IMR-90 (cell line): ENCODE measurements at regions not wholly inside any gene's neighbourhood (a gene's known extent, or its start where the extent isn't known, plus 50 kb on each side); places are given as distances from the start of the nearest gene placed in this dataset.

Source experiments
- ATAC-seq: fragments of 200-7000 bp; cut with Tn5 transposase; 2 replicates; pipeline ENCODE4 v1.9.1; 2020; ENCODE audit warnings: low read depth, mild to moderate bottlenecking, moderate library complexity
- BruUV-seq: library from RNA; stranded (reverse); fragments of 400-500 nt; replicated peaks from 2 replicates; lab custom pipeline; 2021; lab: Mats Ljungman, UMichigan
- CTCF ChIA-PET: fragments of 300-600 bp; formaldehyde crosslinking; extraction: SDS; loops from one replicate; lab custom pipeline; 2021; ENCODE audit warnings: antibody characterized with exemption; lab: Yijun Ruan, JAX
- POLR2A ChIA-PET: fragments of 300-600 bp; sonication (Branson Sonifier 250); formaldehyde crosslinking; loops from one replicate; lab custom pipeline; 2022; ENCODE audit warnings: antibody characterized with exemption; ENCODE audit not compliant: unreplicated experiment; lab: Charles Lee
- DNase-seq: peaks from one replicate; pipeline ENCODE4 v3.0.0; 2013
- H2AFZ ChIP-seq: replicated peaks from 2 replicates; pipeline ENCODE3; 2013; ENCODE audit warnings: low read length, mild to moderate bottlenecking; ENCODE audit not compliant: poor library complexity
- H2AK5ac ChIP-seq: 2 replicates; pipeline ENCODE4 v1.6.1; 2013; ENCODE audit warnings: low read depth, low read length, inconsistent platforms
- H2AK9ac ChIP-seq: replicated peaks from 2 replicates; pipeline ENCODE3; 2013; ENCODE audit warnings: mild to moderate bottlenecking, low read depth, low read length, moderate library complexity; ENCODE audit not compliant: poor library complexity
- H2BK120ac ChIP-seq: 2 replicates; pipeline ENCODE4 v1.6.1; 2013; ENCODE audit warnings: low read depth, low read length, inconsistent platforms
- H2BK15ac ChIP-seq: 3 replicates; pipeline ENCODE4 v1.6.1; 2013; ENCODE audit warnings: low read depth, low read length, inconsistent platforms
- H2BK20ac ChIP-seq: 2 replicates; pipeline ENCODE4 v1.6.1; 2013; ENCODE audit warnings: low read depth, mild to moderate bottlenecking, inconsistent platforms, low read length, moderate library complexity
- H2BK5ac ChIP-seq: 2 replicates; pipeline ENCODE4 v1.6.1; 2013; ENCODE audit warnings: mild to moderate bottlenecking, low read depth, low read length, inconsistent platforms; ENCODE audit not compliant: poor library complexity, severe bottlenecking
- H3K14ac ChIP-seq: replicated peaks from 2 replicates; pipeline ENCODE4 v1.6.1; 2013; ENCODE audit warnings: low read depth, low read length, inconsistent platforms
- H3K18ac ChIP-seq: 2 replicates; pipeline ENCODE4 v1.6.1; 2013; ENCODE audit warnings: low read depth, low read length, control low read depth
- H3K23ac ChIP-seq: 2 replicates; pipeline ENCODE4 v1.6.1; 2013; ENCODE audit warnings: low read depth, low read length, inconsistent platforms
- H3K27ac ChIP-seq: 2 replicates; pipeline ENCODE4 v1.5.1; 2013; ENCODE audit warnings: mild to moderate bottlenecking, control low read depth, low read length; ENCODE audit not compliant: insufficient read depth
- H3K27me3 ChIP-seq: 2 replicates; pipeline ENCODE4 v1.6.1; 2013; ENCODE audit warnings: low read length; ENCODE audit not compliant: control insufficient read depth, insufficient read depth
- H3K36me3 ChIP-seq: 2 replicates; pipeline ENCODE4 v1.6.1; 2013; ENCODE audit warnings: low read length, mixed read lengths; ENCODE audit not compliant: control insufficient read depth, insufficient read depth
- H3K4ac ChIP-seq: 2 replicates; pipeline ENCODE4 v1.6.1; 2013; ENCODE audit warnings: low read depth, low read length, inconsistent platforms
- H3K4me1 ChIP-seq: 2 replicates; pipeline ENCODE4 v1.6.1; 2013; ENCODE audit warnings: low read length, mixed read lengths; ENCODE audit not compliant: control insufficient read depth, insufficient read depth
- H3K4me2 ChIP-seq: 2 replicates; pipeline ENCODE4 v1.6.1; 2013; ENCODE audit warnings: low read depth, mild to moderate bottlenecking, control low read depth, low read length, moderate library complexity
- H3K4me3 ChIP-seq: 2 replicates; pipeline ENCODE4 v1.5.1; 2013; ENCODE audit warnings: low read depth, mild to moderate bottlenecking, control low read depth, low read length, moderate library complexity; ENCODE audit not compliant: insufficient read depth
- H3K56ac ChIP-seq: 2 replicates; pipeline ENCODE4 v1.6.1; 2013; ENCODE audit warnings: low read length, inconsistent platforms; ENCODE audit not compliant: insufficient read depth; ENCODE audit errors: extremely low read depth
- H3K79me1 ChIP-seq, 2 experiments: 2 replicates each; pipeline ENCODE4 v1.6.1; 2013; ENCODE audit warnings: low read length in 2 of 2, inconsistent platforms in 1 of 2, low read depth in 1 of 2
- H3K9ac ChIP-seq: 2 replicates; pipeline ENCODE4 v1.6.1; 2013; ENCODE audit warnings: low read depth, low read length, control low read depth
- H3K9me1 ChIP-seq: 2 replicates; pipeline ENCODE4 v1.6.1; 2013; ENCODE audit warnings: low read length, inconsistent platforms; ENCODE audit not compliant: insufficient read depth
- H3K9me3 ChIP-seq: 2 replicates; pipeline ENCODE4 v1.6.1; 2013; ENCODE audit warnings: low read length; ENCODE audit not compliant: control insufficient read depth, insufficient read depth
- H4K20me1 ChIP-seq: 2 replicates; pipeline ENCODE4 v1.6.1; 2013; ENCODE audit warnings: low read length, inconsistent platforms; ENCODE audit not compliant: insufficient read depth
- H4K5ac ChIP-seq: 2 replicates; pipeline ENCODE4 v1.6.1; 2013; ENCODE audit warnings: mild to moderate bottlenecking, low read depth, low read length, control low read depth
- H4K8ac ChIP-seq, 2 experiments: 2 replicates each; pipeline ENCODE4 v1.6.1; 2013; ENCODE audit warnings: low read depth in 2 of 2, low read length in 2 of 2, control low read depth in 1 of 2, inconsistent platforms in 1 of 2
- H4K91ac ChIP-seq: 2 replicates; pipeline ENCODE4 v1.6.1; 2013; ENCODE audit warnings: low read depth, low read length, inconsistent platforms; ENCODE audit not compliant: insufficient read depth
- CHD1 ChIP-seq: IDR thresholded peaks from 2 replicates; pipeline ENCODE4 v1.6.1; 2012; ENCODE audit warnings: low read depth, low read length, improper control_type of control experiment
- MAZ ChIP-seq: IDR thresholded peaks from 2 replicates; pipeline ENCODE4 v1.6.1; 2012; ENCODE audit warnings: low read depth, mild to moderate bottlenecking, low read length, improper control_type of control experiment, moderate library complexity, borderline replicate concordance
- RAD21 ChIP-seq: IDR thresholded peaks from 2 replicates; pipeline ENCODE4 v1.6.1; 2012; ENCODE audit warnings: low read length, improper control_type of control experiment
- RCOR1 ChIP-seq: IDR thresholded peaks from 2 replicates; pipeline ENCODE4 v1.6.1; 2012; ENCODE audit warnings: mild to moderate bottlenecking, low read length, improper control_type of control experiment; ENCODE audit not compliant: insufficient replicate concordance
- WGBS, 2 experiments: methylation state at CpG; one replicate each; pipeline versions ENCODE4 v1.1.5 to v1.1.7; 2013; ENCODE audit warnings: missing lambda C conversion rate in 2 of 2; ENCODE audit not compliant: insufficient read length in 1 of 2; ENCODE audit errors: extremely low coverage in 2 of 2; 5-methylcytosine and 5-hydroxymethylcytosine counted together
- dilution Hi-C: fragments of 300-500 bp; cut with HindIII; formaldehyde crosslinking; loops from one replicate; pipeline ENCODE4 v1.14.3; 2018; ENCODE audit warnings: low sequenced_read_pairs; ENCODE audit not compliant: unreplicated experiment
- in situ Hi-C: fragments of 300-500 bp; cut with MboI; formaldehyde crosslinking; loops from 3 replicates; pipeline ENCODE4 v1.14.3; 2019; ENCODE audit warnings: low sequenced_read_pairs, inconsistent platforms, mixed read lengths
- intact Hi-C: fragments of 100-400 bp; cut with micrococcal nuclease; formaldehyde crosslinking; loops from 2 replicates; pipeline ENCODE4 v1.10.0; 2022
- TF ChIP-seq, protein P1 (sequence below): conservative IDR thresholded peaks from 2 replicates; pipeline ENCODE4 v1.5.1; 2012; ENCODE audit warnings: mild to moderate bottlenecking, low read depth, low read length, improper control_type of control experiment

- no TSS peak for BruUV-seq
- Histone ChIP-seq H3K14ac (no peak overlapping the region), H3K9me1 (no peaks in the 10 kb centered on the region), H3K23ac (no peak overlapping the region), H2BK5ac (no peak overlapping the region), H2AK5ac (no peak overlapping the region), H4K8ac (no peak overlapping the region), H4K91ac (no peak overlapping the region), H2BK120ac (no peak overlapping the region), H3K4me3 (no peak overlapping the region), H2BK15ac (no peak overlapping the region), H2BK20ac (no peak overlapping the region), H3K36me3 (no peaks in the 10 kb centered on the region), H3K4me1 (no peaks in the 10 kb centered on the region), H3K27me3 (peaks cover 20% of the 10 kb centered on the region), H2AK9ac (no peak overlapping the region), H3K9me3 (no peaks in the 10 kb centered on the region), H3K18ac (no peak overlapping the region), H4K5ac (no peak overlapping the region), H3K79me1 (no peaks in the 10 kb centered on the region), H3K9ac (no peak overlapping the region), H3K4ac (no peak overlapping the region), H4K20me1 (no peaks in the 10 kb centered on the region), H2AFZ (no peak overlapping the region), H3K4me2 (no peak overlapping the region), H3K56ac (no peak overlapping the region), H3K27ac (no peak overlapping the region)
- no peak for ATAC-seq
- no peak for TF ChIP-seq RAD21
- TF ChIP-seq CHD1, result no peak
- TF ChIP-seq MAZ, result no peak
- no peak for TF ChIP-seq RCOR1
- TF ChIP-seq, protein P1, sequence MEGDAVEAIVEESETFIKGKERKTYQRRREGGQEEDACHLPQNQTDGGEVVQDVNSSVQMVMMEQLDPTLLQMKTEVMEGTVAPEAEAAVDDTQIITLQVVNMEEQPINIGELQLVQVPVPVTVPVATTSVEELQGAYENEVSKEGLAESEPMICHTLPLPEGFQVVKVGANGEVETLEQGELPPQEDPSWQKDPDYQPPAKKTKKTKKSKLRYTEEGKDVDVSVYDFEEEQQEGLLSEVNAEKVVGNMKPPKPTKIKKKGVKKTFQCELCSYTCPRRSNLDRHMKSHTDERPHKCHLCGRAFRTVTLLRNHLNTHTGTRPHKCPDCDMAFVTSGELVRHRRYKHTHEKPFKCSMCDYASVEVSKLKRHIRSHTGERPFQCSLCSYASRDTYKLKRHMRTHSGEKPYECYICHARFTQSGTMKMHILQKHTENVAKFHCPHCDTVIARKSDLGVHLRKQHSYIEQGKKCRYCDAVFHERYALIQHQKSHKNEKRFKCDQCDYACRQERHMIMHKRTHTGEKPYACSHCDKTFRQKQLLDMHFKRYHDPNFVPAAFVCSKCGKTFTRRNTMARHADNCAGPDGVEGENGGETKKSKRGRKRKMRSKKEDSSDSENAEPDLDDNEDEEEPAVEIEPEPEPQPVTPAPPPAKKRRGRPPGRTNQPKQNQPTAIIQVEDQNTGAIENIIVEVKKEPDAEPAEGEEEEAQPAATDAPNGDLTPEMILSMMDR, result no peak
- intact Hi-C loops, result no loop called here
- CTCF ChIA-PET, result no interaction called here
- WGBS, 2 experiments, result 80% methylated on average over 1 of the region's 7 CpGs; no CpG with 5 or more reads in 1 of the 2 experiments
- no peak for DNase-seq
- dilution Hi-C loops, result no loop called here
- POLR2A ChIA-PET, result no interaction called here
- in situ Hi-C loops, result no loop called here
Measured at GRCh38 chr17:14935139-14935841, 329.8 kb downstream of the PMP22 start.
